ENCODE measurements at regions not wholly inside any gene's neighbourhood (a gene's known extent, or its start where the extent isn't known, plus 50 kb on each side); places are given as distances from the start of the nearest gene placed in this dataset.

DNA sequence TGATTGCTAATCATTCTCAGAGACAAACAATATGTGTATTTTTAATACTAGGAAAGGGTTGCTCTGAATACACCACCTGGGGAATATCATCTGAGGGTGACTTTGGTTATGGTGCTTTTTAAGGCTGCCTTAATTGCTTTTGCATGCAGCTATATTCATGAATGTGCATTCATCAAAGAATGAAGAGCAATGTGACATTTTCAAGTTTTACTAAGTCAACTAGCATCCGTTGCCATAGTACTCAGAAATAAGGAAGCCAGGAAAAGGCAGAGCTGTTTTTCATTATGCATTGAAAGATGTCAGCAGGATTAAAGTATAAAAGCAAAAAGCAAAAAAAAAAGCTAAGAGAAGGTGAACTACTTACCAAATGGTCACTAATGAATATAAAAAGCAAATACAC lies 67.4 kb upstream of the PCDH18 start:
- no peak for TF ChIP-seq CTCF (IDR thresholded peaks at IDR 0.05; ENCODE audit: control insufficient read depth, extremely low read depth, insufficient read depth)
- H3K4me3 ChIP-seq (ENCODE audit: low read depth, low read length): no peak overlapping the region
- no peak for DNase-seq (ENCODE audit: low read depth)

DNA sequence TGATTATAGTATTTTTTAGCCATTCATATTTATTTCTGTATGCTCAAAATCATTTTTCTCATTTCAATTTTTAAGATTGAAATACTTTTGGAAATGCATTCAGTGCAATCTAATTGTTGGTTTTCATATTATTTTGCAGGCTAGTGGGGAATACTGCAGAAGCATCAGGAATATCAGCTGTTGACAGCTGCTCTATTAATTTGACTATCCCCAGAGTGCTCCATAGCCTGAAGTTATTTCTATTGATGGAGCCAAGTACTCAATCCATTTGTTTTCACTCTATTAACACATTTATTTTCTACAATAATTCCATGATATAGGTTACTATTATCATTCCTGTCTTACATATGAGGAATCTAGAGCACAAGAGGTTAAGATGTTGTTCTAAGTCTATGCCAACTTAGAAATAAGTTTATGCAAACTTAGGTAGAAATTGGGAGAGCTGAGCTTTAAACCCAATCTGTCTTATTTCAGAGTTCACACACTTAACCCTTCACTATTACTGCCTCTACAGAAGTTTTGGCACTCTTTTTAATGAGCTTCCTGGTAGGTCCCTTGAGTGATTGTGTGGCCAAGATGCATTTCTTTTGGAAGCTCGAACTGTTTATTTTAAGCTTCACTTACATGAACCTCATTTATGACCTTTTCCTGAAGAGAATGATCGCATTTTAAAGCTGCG lies 65.6 kb upstream of the PCDH18 start:
- H3K4me3 ChIP-seq (ENCODE audit: low read depth, low read length): no peak overlapping the region
- no peak for DNase-seq (ENCODE audit: low read depth)
- TF ChIP-seq CTCF (IDR thresholded peaks at IDR 0.05; ENCODE audit: control insufficient read depth, extremely low read depth, insufficient read depth): no peak

GRCh38 chr4:137587796-137588195 lies 55.5 kb upstream of the PCDH18 start:
- DNase-seq (ENCODE audit: low read depth): no peak
- H3K4me3 ChIP-seq (ENCODE audit: low read depth, low read length): no peak overlapping the region
- TF ChIP-seq CTCF (IDR thresholded peaks at IDR 0.05; ENCODE audit: control insufficient read depth, extremely low read depth, insufficient read depth): no peak

GRCh38 chr4:137583671-137584070 lies 51.4 kb upstream of the PCDH18 start:
- no peak overlapping the region for H3K4me3 ChIP-seq (ENCODE audit: low read depth, low read length)
- no peak for DNase-seq (ENCODE audit: low read depth)
- TF ChIP-seq CTCF (IDR thresholded peaks at IDR 0.05; ENCODE audit: control insufficient read depth, extremely low read depth, insufficient read depth): no peak
